ENCODE measurements at regions not wholly inside any gene's neighbourhood (a gene's known extent, or its start where the extent isn't known, plus 50 kb on each side); places are given as distances from the start of the nearest gene placed in this dataset.

DNA sequence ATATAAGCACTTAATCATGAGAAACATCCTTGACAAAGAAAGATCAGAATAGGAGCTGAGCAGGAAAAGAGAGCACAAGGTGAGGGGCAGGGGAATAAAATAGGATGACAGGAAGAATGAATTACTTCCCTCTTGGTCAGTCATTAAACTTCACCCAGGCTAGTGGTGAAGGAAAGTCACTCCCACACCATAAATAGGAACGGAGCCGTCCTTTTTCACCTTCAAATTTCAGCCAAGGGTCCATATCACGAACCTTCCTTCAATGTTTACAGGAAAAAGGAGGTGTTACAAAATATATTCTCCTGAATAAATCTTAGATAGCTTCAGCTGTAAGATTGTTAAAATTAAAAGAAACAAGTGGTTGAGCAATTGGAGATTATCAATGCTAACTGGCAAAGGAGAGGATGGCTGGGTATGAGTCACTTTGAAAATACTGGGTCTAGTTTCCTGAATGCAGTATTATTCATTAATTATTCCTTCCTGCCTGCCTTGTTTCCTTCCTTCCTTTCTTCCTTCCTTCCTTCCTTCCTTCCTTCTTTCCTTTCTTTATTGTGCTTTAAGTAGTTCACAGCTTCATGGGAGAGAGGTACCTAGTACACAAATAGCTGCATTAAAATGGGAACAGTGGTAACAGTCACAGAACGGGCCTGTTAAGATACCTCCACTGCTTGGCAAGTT is 292.3 kb upstream of the ID2 start (continued):
- TF ChIP-seq NCOR1 (IDR thresholded peaks at IDR 0.05) (no peak), SIN3A (IDR thresholded peaks at IDR 0.05; ENCODE audit: borderline replicate concordance in 2 of 2, control insufficient read depth in 1 of 2, low read depth in 2 of 2, low read length in 2 of 2) (no peak)

DNA sequence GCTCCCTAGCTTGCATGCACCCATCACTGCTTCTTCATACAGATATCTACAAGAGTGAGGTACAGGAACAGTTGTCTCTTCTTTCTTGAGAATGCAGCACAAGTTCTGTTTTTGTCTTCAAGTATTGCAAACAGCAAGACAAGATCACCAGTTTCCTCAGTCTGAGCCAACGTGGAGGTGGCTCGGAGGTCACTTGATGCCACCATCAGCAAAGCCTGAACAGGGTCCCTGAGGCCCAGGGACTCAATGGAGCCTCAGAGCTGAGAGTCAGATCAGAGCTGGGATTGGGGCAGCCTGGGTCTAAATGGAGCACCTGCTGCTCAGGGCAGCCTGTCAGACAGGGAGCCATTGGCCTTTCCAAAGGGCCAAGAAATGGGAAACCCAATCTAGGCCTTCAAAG is 290.7 kb upstream of the ID2 start:
- ATAC-seq = no peak
- intact Hi-C loops (cut with micrococcal nuclease) (no loop called here), in situ Hi-C loops (cut with MboI) (no loop called here)
- POLR2A ChIA-PET = no interaction called here
- H3K4me2 ChIP-seq (ENCODE audit: insufficient read depth, low read length) = no peak overlapping the region
- H3K79me2 ChIP-seq (ENCODE audit: control insufficient read depth, insufficient read depth, low read length) = no peaks in the 10 kb centered on the region
- no peak for FAIRE-seq
- no peak overlapping the region for H3K4me3 ChIP-seq
- no peaks in the 10 kb centered on the region for H3K4me1 ChIP-seq (replicated peaks in 1 of 2; ENCODE audit: control insufficient read depth in 2 of 2, insufficient read depth in 2 of 2, low read length in 2 of 2)
- H2AFZ ChIP-seq (ENCODE audit: low read depth, low read length) = no peak overlapping the region
- H3K9ac ChIP-seq (ENCODE audit: insufficient read depth in 1 of 2, low read depth in 2 of 2, low read length in 2 of 2) = no peak overlapping the region
- H3K36me3 ChIP-seq (ENCODE audit: control insufficient read depth, insufficient read depth, low read length) = no peaks in the 10 kb centered on the region
- H3K9me1 ChIP-seq (ENCODE audit: control insufficient read depth, insufficient read depth, low read length) = no peaks in the 10 kb centered on the region
- no TSS peak for BruUV-seq (replicated peaks)
- CTCF ChIA-PET (ENCODE audit: low intra/inter-chr PET ratio) = no interaction called here
- H3K9me3 ChIP-seq (replicated peaks; ENCODE audit: control insufficient read depth, insufficient read depth, low read depth, low read length) = no peaks in the 10 kb centered on the region
- H3K27ac ChIP-seq (ENCODE audit: extremely low read depth, low read depth, low read length) = no peak overlapping the region
- no peak for DNase-seq (ENCODE audit: extremely low read depth in 1 of 4, low spot score in 3 of 4)
- 0% methylated on average over 2 of the region's 2 CpGs for WGBS (ENCODE audit: insufficient coverage, low coverage, missing lambda C conversion rate)
- H4K20me1 ChIP-seq (replicated peaks; ENCODE audit: control insufficient read depth, insufficient read depth, low read length) = no peaks in the 10 kb centered on the region
- H3K27me3 ChIP-seq (ENCODE audit: control insufficient read depth in 2 of 2, insufficient read depth in 2 of 2, low read length in 2 of 2) = peaks cover 2 to 11% of the 10 kb centered on the region in 2 experiments; a peak in 2 of 5 replicates
- TF ChIP-seq, protein P1, sequence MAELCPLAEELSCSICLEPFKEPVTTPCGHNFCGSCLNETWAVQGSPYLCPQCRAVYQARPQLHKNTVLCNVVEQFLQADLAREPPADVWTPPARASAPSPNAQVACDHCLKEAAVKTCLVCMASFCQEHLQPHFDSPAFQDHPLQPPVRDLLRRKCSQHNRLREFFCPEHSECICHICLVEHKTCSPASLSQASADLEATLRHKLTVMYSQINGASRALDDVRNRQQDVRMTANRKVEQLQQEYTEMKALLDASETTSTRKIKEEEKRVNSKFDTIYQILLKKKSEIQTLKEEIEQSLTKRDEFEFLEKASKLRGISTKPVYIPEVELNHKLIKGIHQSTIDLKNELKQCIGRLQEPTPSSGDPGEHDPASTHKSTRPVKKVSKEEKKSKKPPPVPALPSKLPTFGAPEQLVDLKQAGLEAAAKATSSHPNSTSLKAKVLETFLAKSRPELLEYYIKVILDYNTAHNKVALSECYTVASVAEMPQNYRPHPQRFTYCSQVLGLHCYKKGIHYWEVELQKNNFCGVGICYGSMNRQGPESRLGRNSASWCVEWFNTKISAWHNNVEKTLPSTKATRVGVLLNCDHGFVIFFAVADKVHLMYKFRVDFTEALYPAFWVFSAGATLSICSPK (IDR thresholded peaks at IDR 0.05; ENCODE audit: borderline replicate concordance) = no peak
- TF ChIP-seq XRCC3 (IDR thresholded peaks at IDR 0.05) (no peak), ZNF644 (tag; IDR thresholded peaks at IDR 0.05; ENCODE audit: low read depth) (no peak), PTRF (tag; IDR thresholded peaks at IDR 0.05) (no peak), BMI1 (IDR thresholded peaks at IDR 0.05; ENCODE audit: low read length) (no peak), BHLHE40 (IDR thresholded peaks at IDR 0.05; ENCODE audit: low read length) (no peak), PHTF2 (CRISPR knock-in tag; IDR thresholded peaks at IDR 0.05) (no peak), ELF1 (tag; IDR thresholded peaks at IDR 0.05) (no peak), COPS2 (conservative IDR thresholded peaks at IDR 0.05) (no peak), RBM15 (IDR thresholded peaks at IDR 0.05; ENCODE audit: insufficient read depth, low read length) (no peak), PYGO2 (tag; IDR thresholded peaks at IDR 0.05) (no peak), MTA2 (IDR thresholded peaks at IDR 0.05; ENCODE audit: low read depth) (no peak), EZH2 (IDR thresholded peaks at IDR 0.05; ENCODE audit: borderline replicate concordance, low read depth, low read length) (no peak)
- TF ChIP-seq, protein P2, sequence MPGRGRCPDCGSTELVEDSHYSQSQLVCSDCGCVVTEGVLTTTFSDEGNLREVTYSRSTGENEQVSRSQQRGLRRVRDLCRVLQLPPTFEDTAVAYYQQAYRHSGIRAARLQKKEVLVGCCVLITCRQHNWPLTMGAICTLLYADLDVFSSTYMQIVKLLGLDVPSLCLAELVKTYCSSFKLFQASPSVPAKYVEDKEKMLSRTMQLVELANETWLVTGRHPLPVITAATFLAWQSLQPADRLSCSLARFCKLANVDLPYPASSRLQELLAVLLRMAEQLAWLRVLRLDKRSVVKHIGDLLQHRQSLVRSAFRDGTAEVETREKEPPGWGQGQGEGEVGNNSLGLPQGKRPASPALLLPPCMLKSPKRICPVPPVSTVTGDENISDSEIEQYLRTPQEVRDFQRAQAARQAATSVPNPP (IDR thresholded peaks at IDR 0.05; ENCODE audit: borderline replicate concordance, insufficient read depth, insufficient read length) = no peak
- TF ChIP-seq, protein P3, sequence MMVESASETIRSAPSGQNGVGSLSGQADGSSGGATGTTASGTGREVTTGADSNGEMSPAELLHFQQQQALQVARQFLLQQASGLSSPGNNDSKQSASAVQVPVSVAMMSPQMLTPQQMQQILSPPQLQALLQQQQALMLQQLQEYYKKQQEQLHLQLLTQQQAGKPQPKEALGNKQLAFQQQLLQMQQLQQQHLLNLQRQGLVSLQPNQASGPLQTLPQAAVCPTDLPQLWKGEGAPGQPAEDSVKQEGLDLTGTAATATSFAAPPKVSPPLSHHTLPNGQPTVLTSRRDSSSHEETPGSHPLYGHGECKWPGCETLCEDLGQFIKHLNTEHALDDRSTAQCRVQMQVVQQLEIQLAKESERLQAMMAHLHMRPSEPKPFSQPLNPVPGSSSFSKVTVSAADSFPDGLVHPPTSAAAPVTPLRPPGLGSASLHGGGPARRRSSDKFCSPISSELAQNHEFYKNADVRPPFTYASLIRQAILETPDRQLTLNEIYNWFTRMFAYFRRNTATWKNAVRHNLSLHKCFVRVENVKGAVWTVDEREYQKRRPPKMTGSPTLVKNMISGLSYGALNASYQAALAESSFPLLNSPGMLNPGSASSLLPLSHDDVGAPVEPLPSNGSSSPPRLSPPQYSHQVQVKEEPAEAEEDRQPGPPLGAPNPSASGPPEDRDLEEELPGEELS (CRISPR knock-in tag; IDR thresholded peaks at IDR 0.05; ENCODE audit: borderline replicate concordance) = no peak

Measured in K562 (cell line).